ENCODE measurements at regions not wholly inside any gene's neighbourhood (a gene's known extent, or its start where the extent isn't known, plus 50 kb on each side); places are given as distances from the start of the nearest gene placed in this dataset.

DNA sequence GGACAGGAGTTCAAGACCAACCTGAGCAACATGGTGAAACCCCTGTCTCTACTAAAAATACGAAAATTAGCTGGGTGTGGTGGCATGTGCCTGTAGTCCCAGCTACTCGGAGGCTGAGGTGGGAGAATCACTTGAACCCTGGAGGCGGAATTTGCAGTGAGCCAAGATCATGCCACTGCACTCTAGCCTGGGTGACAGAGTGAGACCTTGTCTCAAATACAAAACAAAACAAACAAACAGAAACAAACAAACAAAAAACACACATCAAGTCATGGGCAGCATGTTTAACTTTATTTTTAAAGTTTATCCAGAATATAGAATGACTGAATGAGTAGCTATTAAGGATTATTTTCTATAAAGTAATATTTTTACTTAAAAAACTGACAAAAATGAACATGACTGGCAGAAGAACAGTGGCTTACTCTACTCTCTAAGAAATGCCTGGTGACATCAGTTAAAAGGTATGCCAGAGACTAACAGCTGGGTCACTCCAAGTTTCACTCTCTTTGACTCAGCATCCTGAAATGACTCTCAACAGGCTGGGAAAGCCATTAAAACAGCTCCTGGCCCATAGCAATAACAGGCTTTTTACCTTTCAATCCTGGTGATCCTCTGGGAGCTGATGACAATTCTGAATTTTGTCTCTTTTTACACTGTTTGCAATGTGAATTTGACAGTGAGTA, 66.1 kb upstream of the FOXN2 start:
- Mint-ChIP-seq H3K9me3 (no peaks in the 10 kb centered on the region), H3K27ac (no peak overlapping the region), H3K27me3 (no peaks in the 10 kb centered on the region), H3K36me3 (ENCODE audit: low read depth) (no peaks in the 10 kb centered on the region), H3K4me1 (peaks cover 3% of the 10 kb centered on the region), H3K4me3 (no peak overlapping the region)
- DNase-seq: no peak
- POLR2A ChIA-PET: no interaction called here
- CTCF ChIA-PET: no interaction called here
- intact Hi-C loops (cut with micrococcal nuclease): no loop called here
- TF ChIP-seq, protein P1, sequence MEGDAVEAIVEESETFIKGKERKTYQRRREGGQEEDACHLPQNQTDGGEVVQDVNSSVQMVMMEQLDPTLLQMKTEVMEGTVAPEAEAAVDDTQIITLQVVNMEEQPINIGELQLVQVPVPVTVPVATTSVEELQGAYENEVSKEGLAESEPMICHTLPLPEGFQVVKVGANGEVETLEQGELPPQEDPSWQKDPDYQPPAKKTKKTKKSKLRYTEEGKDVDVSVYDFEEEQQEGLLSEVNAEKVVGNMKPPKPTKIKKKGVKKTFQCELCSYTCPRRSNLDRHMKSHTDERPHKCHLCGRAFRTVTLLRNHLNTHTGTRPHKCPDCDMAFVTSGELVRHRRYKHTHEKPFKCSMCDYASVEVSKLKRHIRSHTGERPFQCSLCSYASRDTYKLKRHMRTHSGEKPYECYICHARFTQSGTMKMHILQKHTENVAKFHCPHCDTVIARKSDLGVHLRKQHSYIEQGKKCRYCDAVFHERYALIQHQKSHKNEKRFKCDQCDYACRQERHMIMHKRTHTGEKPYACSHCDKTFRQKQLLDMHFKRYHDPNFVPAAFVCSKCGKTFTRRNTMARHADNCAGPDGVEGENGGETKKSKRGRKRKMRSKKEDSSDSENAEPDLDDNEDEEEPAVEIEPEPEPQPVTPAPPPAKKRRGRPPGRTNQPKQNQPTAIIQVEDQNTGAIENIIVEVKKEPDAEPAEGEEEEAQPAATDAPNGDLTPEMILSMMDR (IDR thresholded peaks at IDR 0.05): no peak
- no peak for ATAC-seq (ENCODE audit: low read depth)

DNA sequence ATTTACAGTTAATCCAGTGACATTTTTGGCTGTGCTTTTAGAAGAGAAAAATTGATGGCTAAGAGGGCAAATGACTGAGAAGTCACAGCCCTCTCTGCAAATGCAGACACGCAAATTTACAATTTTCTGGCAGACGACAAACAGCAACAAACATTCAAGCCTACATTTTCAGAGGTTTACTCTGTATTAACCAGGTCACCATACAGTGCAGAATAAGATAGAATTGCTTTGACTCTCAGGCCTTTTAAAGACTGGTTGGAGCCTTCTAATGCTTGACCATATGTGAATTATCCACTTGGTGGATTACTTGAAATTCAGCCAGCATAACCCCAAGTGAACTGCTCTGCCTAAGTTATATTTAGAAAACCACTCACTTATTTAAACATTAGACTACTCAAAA, 65.5 kb upstream of the FOXN2 start:
- Mint-ChIP-seq H3K36me3 (ENCODE audit: low read depth) (no peaks in the 10 kb centered on the region), H3K27me3 (no peaks in the 10 kb centered on the region), H3K9me3 (no peaks in the 10 kb centered on the region), H3K4me1 (peaks cover 3% of the 10 kb centered on the region), H3K27ac (no peak overlapping the region), H3K4me3 (no peak overlapping the region)
- ChIA-PET POLR2A (interaction anchor here (0.6 kb wide), 1 partner anchor 131 kb away, joined by 3 read pairs; no protein-coding TSS in a partner anchor), CTCF (no interaction called here)
- TF ChIP-seq, protein P1 (IDR thresholded peaks at IDR 0.05): no peak
- ATAC-seq (ENCODE audit: low read depth): no peak
- DNase-seq: no peak
- intact Hi-C loops (cut with micrococcal nuclease): no loop called here

DNA sequence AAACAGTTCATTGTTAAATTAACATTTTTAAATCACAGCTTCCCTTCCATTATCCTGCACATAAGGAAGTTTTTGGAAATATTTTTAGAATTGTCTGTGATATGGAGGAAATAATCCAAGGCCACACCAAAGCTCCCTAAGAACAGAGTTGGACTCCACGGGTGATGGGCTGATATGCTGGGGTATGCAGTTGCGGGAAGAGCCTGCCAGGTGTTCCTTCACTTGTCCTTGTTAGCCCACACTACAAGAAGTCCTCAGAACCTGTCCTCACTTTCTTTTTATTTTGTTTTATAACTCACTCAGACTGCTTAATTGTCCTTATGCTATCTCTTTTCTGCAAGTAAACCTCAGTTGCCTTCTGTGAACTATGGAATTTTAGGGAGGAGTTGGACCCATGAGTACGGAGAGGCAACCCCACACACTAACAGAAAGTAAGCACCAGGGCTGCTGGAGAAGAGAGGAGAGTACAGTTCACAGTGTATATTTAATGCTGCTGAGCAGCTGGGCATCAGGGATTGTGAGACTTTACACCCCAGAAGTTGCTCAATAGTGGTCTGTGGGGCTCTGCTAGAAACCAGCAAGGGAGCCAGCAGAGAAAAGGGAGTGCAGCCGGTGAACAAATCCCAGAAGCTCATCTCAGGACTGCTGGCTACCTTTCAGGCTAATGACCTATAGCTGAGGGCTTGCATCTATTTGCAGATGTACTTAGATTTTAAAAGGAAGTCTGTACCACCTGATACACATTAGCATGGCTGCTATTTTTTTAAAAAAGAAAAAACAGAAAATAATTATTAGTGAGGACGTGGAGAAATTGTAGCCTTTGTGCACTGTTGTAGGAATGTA, 64.6 kb upstream of the FOXN2 start:
- intact Hi-C loops (cut with micrococcal nuclease): no loop called here
- Mint-ChIP-seq H3K27me3 (no peaks in the 10 kb centered on the region), H3K36me3 (ENCODE audit: low read depth) (no peaks in the 10 kb centered on the region), H3K9me3 (no peaks in the 10 kb centered on the region), H3K4me1 (peaks cover 3% of the 10 kb centered on the region), H3K4me3 (no peak overlapping the region), H3K27ac (no peak overlapping the region)
- ChIA-PET CTCF (no interaction called here), POLR2A (interaction anchor here (0.6 kb wide), 2 partner anchors 132 to 195 kb away, joined by 3 to 5 read pairs; no protein-coding TSS in a partner anchor)
- no peak for DNase-seq
- TF ChIP-seq, protein P1 (IDR thresholded peaks at IDR 0.05): no peak
- ATAC-seq (ENCODE audit: low read depth): no peak

DNA sequence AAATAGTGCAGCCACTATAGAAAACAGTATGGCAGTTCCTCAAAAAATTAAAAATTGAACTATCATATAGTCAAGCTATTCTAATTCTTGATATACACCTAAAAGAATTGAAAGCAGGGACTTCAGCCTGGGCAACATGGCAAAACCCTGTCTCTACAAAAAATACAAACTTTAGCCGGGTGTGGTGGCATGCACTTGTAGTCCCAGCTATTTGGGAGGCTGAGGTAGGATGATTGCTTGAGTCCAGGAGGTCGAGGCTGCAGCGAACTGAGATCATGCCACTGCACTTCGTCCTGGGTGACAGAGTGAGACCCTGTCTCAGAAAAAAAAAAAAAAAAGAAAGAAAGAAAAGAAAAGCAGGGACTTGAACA, 64.0 kb upstream of the FOXN2 start:
- no peak for ATAC-seq (ENCODE audit: low read depth)
- H3K9me3 Mint-ChIP-seq: no peaks in the 10 kb centered on the region
- ChIA-PET CTCF (no interaction called here), POLR2A (interaction anchor here (0.6 kb wide), 1 partner anchor 194 kb away, joined by 5 read pairs; no protein-coding TSS in a partner anchor)
- H3K27me3 Mint-ChIP-seq: no peaks in the 10 kb centered on the region
- no peaks in the 10 kb centered on the region for H3K36me3 Mint-ChIP-seq (ENCODE audit: low read depth)
- peaks cover 3% of the 10 kb centered on the region for H3K4me1 Mint-ChIP-seq
- intact Hi-C loops (cut with micrococcal nuclease): no loop called here
- no peak overlapping the region for H3K4me3 Mint-ChIP-seq
- H3K27ac Mint-ChIP-seq: no peak overlapping the region
- TF ChIP-seq, protein P1 (IDR thresholded peaks at IDR 0.05): no peak
- no peak for DNase-seq

DNA sequence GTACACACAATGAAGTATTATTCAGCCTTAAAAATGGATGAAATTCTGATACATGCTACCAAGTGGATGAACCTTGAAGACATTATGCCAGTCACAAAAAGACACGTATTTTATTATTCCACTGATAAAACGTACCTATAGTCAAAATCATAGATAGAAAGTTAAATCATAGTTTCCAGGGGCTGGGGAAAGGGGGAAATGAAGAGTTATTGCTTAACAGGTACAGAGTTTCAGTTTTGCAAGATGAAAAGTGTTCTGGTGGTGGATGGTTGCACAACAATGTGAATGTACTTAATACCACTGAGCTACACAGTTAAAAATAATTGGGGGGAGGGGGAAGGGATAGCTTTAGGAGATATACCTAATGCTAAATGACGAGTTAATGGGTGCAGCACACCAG, 63.5 kb upstream of the FOXN2 start:
- CTCF ChIA-PET: no interaction called here
- intact Hi-C loops (cut with micrococcal nuclease): no loop called here
- ATAC-seq (ENCODE audit: low read depth): no peak

More for the DNA sequence above, 63.5 kb upstream of the FOXN2 start:
- TF ChIP-seq, protein P1 (IDR thresholded peaks at IDR 0.05): no peak
- no peak overlapping the region for H3K4me3 Mint-ChIP-seq
- no peak for DNase-seq
- no peaks in the 10 kb centered on the region for H3K9me3 Mint-ChIP-seq
- no peak overlapping the region for H3K27ac Mint-ChIP-seq
- no peaks in the 10 kb centered on the region for H3K36me3 Mint-ChIP-seq (ENCODE audit: low read depth)
- H3K27me3 Mint-ChIP-seq: no peaks in the 10 kb centered on the region
- H3K4me1 Mint-ChIP-seq: peaks cover 3% of the 10 kb centered on the region
- POLR2A ChIA-PET: no interaction called here
